MM.1S (cell line): ENCODE measurements at regions not wholly inside any gene's neighbourhood (a gene's known extent, or its start where the extent isn't known, plus 50 kb on each side); places are given as distances from the start of the nearest gene placed in this dataset.

ENCODE experiments used
- DNase-seq: peaks from one replicate; pipeline ENCODE4 v3.0.0-alpha.2; 2015
- H2AFZ ChIP-seq: fragments of 300-600 bp; sonication (generic); 2 replicates; pipeline ENCODE4 v1.6.0; 2016; ENCODE audit warnings: antibody characterized with exemption, low read length
- H3F3A ChIP-seq: fragments of 300-600 bp; sonication (generic); 2 replicates; pipeline ENCODE4 v1.6.1; 2016; ENCODE audit warnings: mild to moderate bottlenecking, antibody characterized with exemption, low read length, moderate library complexity, mixed read lengths; ENCODE audit not compliant: insufficient read depth
- H3K27ac ChIP-seq: fragments of 300-600 bp; sonication (generic); 2 replicates; pipeline ENCODE4 v1.5.1; 2016; ENCODE audit warnings: mild to moderate bottlenecking, low read length
- H3K27me3 ChIP-seq: fragments of 300-600 bp; sonication (generic); replicated peaks from 2 replicates; pipeline ENCODE4 v1.6.0; 2016; ENCODE audit warnings: low read length; ENCODE audit not compliant: insufficient read depth
- H3K36me3 ChIP-seq: fragments of 300-600 bp; sonication (generic); replicated peaks from 2 replicates; pipeline ENCODE4 v1.6.1; 2016; ENCODE audit warnings: mild to moderate bottlenecking, low read length, mixed read lengths; ENCODE audit not compliant: insufficient read depth
- H3K4me1 ChIP-seq: fragments of 300-600 bp; sonication (generic); 2 replicates; pipeline ENCODE4 v1.6.1; 2016; ENCODE audit warnings: low read length, mixed read lengths
- H3K4me2 ChIP-seq: fragments of 300-600 bp; sonication (generic); 2 replicates; pipeline ENCODE4 v1.6.0; 2016; ENCODE audit warnings: low read depth, low read length
- H3K4me3 ChIP-seq: fragments of 300-600 bp; sonication (generic); 2 replicates; pipeline ENCODE4 v1.5.1; 2016; ENCODE audit warnings: low read length, mixed read lengths
- H3K79me2 ChIP-seq: fragments of 300-600 bp; sonication (generic); 2 replicates; pipeline ENCODE4 v1.6.1; 2016; ENCODE audit warnings: mixed run types, low read length, mixed read lengths
- H3K9ac ChIP-seq: fragments of 300-600 bp; sonication (generic); 2 replicates; pipeline ENCODE4 v1.6.1; 2016; ENCODE audit warnings: low read length, mixed read lengths
- H3K9me2 ChIP-seq: fragments of 300-600 bp; sonication (generic); replicated peaks from 2 replicates; pipeline ENCODE4 v1.6.1; 2016; ENCODE audit warnings: mild to moderate bottlenecking, low read length, mixed read lengths; ENCODE audit not compliant: insufficient read depth
- H3K9me3 ChIP-seq: fragments of 300-600 bp; sonication (generic); replicated peaks from 2 replicates; pipeline ENCODE4 v1.6.1; 2016; ENCODE audit warnings: mild to moderate bottlenecking, low read length, mixed read lengths; ENCODE audit not compliant: insufficient read depth
- H4K20me1 ChIP-seq: fragments of 300-600 bp; sonication (generic); 2 replicates; pipeline ENCODE4 v1.6.1; 2016; ENCODE audit warnings: mild to moderate bottlenecking, low read length, moderate library complexity, mixed read lengths; ENCODE audit not compliant: insufficient read depth
- CTCF ChIP-seq: fragments of 300-600 bp; sonication (generic); IDR thresholded peaks from 2 replicates; pipeline ENCODE4 v1.5.1; 2016; ENCODE audit warnings: antibody characterized with exemption, low read length, mixed read lengths
- EZH2 ChIP-seq: fragments of 300-600 bp; sonication (generic); optimal IDR thresholded peaks from 2 replicates; pipeline ENCODE3; 2017; ENCODE audit warnings: low read depth, mild to moderate bottlenecking, antibody characterized with exemption, low read length, mixed read lengths
- EZH2phosphoT487 ChIP-seq: fragments of 300-600 bp; sonication (generic); IDR thresholded peaks from 2 replicates; pipeline ENCODE4 v1.6.1; 2018; ENCODE audit warnings: antibody characterized with exemption, low read length

DNA sequence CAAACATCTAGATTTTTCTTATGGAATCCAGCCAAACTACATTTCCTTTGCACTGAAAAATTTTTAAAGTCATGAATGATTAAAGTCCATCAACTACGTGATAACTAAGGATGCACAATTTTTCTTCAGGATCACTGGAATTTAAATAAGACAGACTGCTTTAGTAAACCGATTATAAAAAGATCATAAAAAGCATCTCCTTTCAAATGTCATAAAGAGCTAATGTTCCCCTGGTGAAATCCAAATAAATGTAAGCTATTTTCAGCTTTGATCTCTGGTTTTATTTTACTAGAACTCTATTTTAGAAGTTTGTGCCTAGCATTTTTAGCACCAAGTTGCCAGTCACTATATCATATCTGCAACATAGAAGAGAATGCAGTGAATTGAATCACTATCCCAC is 460.8 kb downstream of the RFC3 start:
- Histone ChIP-seq H3K36me3 (no peaks in the 10 kb centered on the region), H3K9me2 (no peaks in the 10 kb centered on the region), H3F3A (no peaks in the 10 kb centered on the region), H3K9me3 (no peaks in the 10 kb centered on the region), H3K4me1 (no peaks in the 10 kb centered on the region), H3K27ac (no peak overlapping the region), H3K4me3 (no peak overlapping the region), H3K79me2 (no peaks in the 10 kb centered on the region), H3K9ac (no peak overlapping the region), H3K27me3 (no peaks in the 10 kb centered on the region), H2AFZ (no peak overlapping the region), H4K20me1 (no peaks in the 10 kb centered on the region), H3K4me2 (no peak overlapping the region)
- no peak for DNase-seq
- TF ChIP-seq EZH2phosphoT487 (no peak), CTCF (no peak)

DNA sequence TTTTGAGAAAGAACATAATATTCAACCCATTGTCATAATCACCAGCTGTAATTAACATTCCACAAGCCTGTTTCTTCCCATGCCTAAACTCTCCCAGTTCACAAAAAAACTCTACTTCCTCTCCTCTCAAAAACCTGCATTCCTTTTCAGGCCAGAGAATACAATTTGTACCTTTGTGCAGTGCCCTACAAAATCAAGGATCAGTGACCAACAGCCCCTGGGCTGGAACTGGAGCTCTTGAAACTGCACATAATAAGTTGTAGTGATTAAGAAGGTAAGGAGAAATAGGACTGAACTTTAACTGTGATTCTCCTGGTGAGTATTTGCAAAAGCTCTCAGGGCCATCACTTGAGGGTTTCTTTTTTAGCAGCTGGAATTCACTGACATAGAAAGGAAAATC is 472.7 kb downstream of the RFC3 start:
- Histone ChIP-seq H3K4me2 (no peak overlapping the region), H2AFZ (no peak overlapping the region), H3K27me3 (no peaks in the 10 kb centered on the region), H4K20me1 (no peaks in the 10 kb centered on the region), H3K27ac (no peak overlapping the region), H3K36me3 (no peaks in the 10 kb centered on the region), H3K9me2 (no peaks in the 10 kb centered on the region), H3K4me1 (no peaks in the 10 kb centered on the region), H3K79me2 (no peaks in the 10 kb centered on the region), H3K9me3 (no peaks in the 10 kb centered on the region), H3K9ac (no peak overlapping the region), H3F3A (no peaks in the 10 kb centered on the region), H3K4me3 (no peak overlapping the region)
- DNase-seq, result no peak
- no peak for TF ChIP-seq EZH2phosphoT487
- no peak for TF ChIP-seq EZH2
- no peak for TF ChIP-seq CTCF

- no peaks in the 10 kb centered on the region for H3F3A ChIP-seq
- H2AFZ ChIP-seq, result no peak overlapping the region
- TF ChIP-seq CTCF (no peak), EZH2 (no peak), EZH2phosphoT487 (no peak)
- H3K9ac ChIP-seq, result no peak overlapping the region
- no peaks in the 10 kb centered on the region for H4K20me1 ChIP-seq
- H3K9me3 ChIP-seq, result no peaks in the 10 kb centered on the region
- H3K4me2 ChIP-seq, result no peak overlapping the region
- no peak for DNase-seq
- no peak overlapping the region for H3K4me3 ChIP-seq
- no peaks in the 10 kb centered on the region for H3K4me1 ChIP-seq
- no peaks in the 10 kb centered on the region for H3K27me3 ChIP-seq
- H3K9me2 ChIP-seq, result no peaks in the 10 kb centered on the region
- H3K27ac ChIP-seq, result no peak overlapping the region
- H3K79me2 ChIP-seq, result no peaks in the 10 kb centered on the region
- H3K36me3 ChIP-seq, result no peaks in the 10 kb centered on the region
Observed at GRCh38 chr13:34294483-34295129, 476.7 kb downstream of the RFC3 start.
